HL-60 (cell line): ENCODE measurements at regions not wholly inside any gene's neighbourhood (a gene's known extent, or its start where the extent isn't known, plus 50 kb on each side); places are given as distances from the start of the nearest gene placed in this dataset.

Source experiments
- POLR2AphosphoS5 ChIP-seq: IDR thresholded peaks from 2 replicates; pipeline ENCODE4 v1.6.1; 2012; ENCODE audit warnings: low read depth
- TF ChIP-seq, protein P1 (sequence below): IDR thresholded peaks from one replicate; pipeline ENCODE4 v1.5.1; 2011; ENCODE audit warnings: low read length, control low read depth, inconsistent platforms; ENCODE audit not compliant: insufficient read depth

DNA sequence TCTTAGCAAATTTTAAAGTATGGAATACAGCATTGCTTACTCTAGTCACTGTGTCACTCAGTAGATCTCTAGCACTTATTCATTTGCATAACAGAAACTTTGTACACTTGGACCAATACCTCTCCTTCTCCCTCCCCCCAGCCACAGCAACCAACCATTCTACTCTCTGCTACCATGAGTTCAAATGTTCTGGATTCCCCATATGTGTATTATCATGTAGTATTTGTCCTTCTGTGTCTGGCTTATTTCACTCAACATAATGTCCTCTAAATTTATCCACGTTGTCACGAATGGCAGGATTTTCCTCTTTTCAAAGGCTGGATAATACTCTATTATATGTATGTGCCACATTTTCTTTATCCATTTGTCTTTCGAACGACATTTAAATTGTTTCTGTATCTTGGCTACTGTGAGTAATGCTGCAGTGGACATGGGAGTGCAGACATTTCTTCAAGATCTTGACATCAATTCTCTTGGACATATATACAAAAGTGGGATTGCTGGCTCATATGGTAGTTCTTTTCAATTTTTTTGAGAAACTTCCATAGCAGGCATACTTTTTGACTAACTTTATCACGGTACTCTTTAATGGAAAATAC lies 184.5 kb upstream of the SOX21 start:
- TF ChIP-seq, protein P1, sequence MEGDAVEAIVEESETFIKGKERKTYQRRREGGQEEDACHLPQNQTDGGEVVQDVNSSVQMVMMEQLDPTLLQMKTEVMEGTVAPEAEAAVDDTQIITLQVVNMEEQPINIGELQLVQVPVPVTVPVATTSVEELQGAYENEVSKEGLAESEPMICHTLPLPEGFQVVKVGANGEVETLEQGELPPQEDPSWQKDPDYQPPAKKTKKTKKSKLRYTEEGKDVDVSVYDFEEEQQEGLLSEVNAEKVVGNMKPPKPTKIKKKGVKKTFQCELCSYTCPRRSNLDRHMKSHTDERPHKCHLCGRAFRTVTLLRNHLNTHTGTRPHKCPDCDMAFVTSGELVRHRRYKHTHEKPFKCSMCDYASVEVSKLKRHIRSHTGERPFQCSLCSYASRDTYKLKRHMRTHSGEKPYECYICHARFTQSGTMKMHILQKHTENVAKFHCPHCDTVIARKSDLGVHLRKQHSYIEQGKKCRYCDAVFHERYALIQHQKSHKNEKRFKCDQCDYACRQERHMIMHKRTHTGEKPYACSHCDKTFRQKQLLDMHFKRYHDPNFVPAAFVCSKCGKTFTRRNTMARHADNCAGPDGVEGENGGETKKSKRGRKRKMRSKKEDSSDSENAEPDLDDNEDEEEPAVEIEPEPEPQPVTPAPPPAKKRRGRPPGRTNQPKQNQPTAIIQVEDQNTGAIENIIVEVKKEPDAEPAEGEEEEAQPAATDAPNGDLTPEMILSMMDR: no peak
- TF ChIP-seq POLR2AphosphoS5: no peak
